ENCODE measurements at regions not wholly inside any gene's neighbourhood (a gene's known extent, or its start where the extent isn't known, plus 50 kb on each side); places are given as distances from the start of the nearest gene placed in this dataset.

GRCh38 chr3:162799910-162800309, 1303.3 kb downstream of the OTOL1 start (continued):
- TF ChIP-seq, protein P1, sequence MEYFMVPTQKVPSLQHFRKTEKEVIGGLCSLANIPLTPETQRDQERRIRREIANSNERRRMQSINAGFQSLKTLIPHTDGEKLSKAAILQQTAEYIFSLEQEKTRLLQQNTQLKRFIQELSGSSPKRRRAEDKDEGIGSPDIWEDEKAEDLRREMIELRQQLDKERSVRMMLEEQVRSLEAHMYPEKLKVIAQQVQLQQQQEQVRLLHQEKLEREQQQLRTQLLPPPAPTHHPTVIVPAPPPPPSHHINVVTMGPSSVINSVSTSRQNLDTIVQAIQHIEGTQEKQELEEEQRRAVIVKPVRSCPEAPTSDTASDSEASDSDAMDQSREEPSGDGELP (CRISPR knock-in tag; IDR thresholded peaks at IDR 0.05; ENCODE audit: borderline replicate concordance): no peak
- no peak for TF ChIP-seq L3MBTL2 (IDR thresholded peaks at IDR 0.05)
- TF ChIP-seq TRIM25 (IDR thresholded peaks at IDR 0.05; ENCODE audit: borderline replicate concordance): no peak
- TF ChIP-seq ZNF384 (IDR thresholded peaks at IDR 0.05; ENCODE audit: low read depth, low read length): no peak

- no peak overlapping the region for H3K9ac ChIP-seq (ENCODE audit: insufficient read depth in 1 of 2, low read depth in 2 of 2, low read length in 2 of 2)
- no peak overlapping the region for H3K4me3 ChIP-seq
- H4K20me1 ChIP-seq (replicated peaks; ENCODE audit: control insufficient read depth, insufficient read depth, low read length): no peaks in the 10 kb centered on the region
- ATAC-seq (no peak), FAIRE-seq (no peak), DNase-seq (ENCODE audit: extremely low read depth in 1 of 4, low spot score in 3 of 4) (peak in 1 of 4 experiments; percentile 1)
- H3K36me3 ChIP-seq (ENCODE audit: control insufficient read depth, insufficient read depth, low read length): no peaks in the 10 kb centered on the region
- H2AFZ ChIP-seq (ENCODE audit: low read depth, low read length): no peak overlapping the region
- in situ Hi-C loops (cut with MboI) (no loop called here), intact Hi-C loops (cut with micrococcal nuclease) (no loop called here)
- H3K4me1 ChIP-seq (replicated peaks in 1 of 2; ENCODE audit: control insufficient read depth in 2 of 2, insufficient read depth in 2 of 2, low read length in 2 of 2): no peaks in the 10 kb centered on the region
- no peak overlapping the region for H3K4me2 ChIP-seq (ENCODE audit: insufficient read depth, low read length)
- H3K79me2 ChIP-seq (ENCODE audit: control insufficient read depth, insufficient read depth, low read length): no peaks in the 10 kb centered on the region
- ChIA-PET POLR2A (no interaction called here), CTCF (ENCODE audit: low intra/inter-chr PET ratio) (no interaction called here)
- H3K27me3 ChIP-seq (ENCODE audit: control insufficient read depth in 2 of 2, insufficient read depth in 2 of 2, low read length in 2 of 2): no peaks in the 10 kb centered on the region
- no peaks in the 10 kb centered on the region for H3K9me1 ChIP-seq (ENCODE audit: control insufficient read depth, insufficient read depth, low read length)
- BruUV-seq (replicated peaks): no TSS peak
- WGBS (ENCODE audit: insufficient coverage, low coverage, missing lambda C conversion rate): 0% methylated on average over 4 of the region's 4 CpGs
- no peak overlapping the region for H3K27ac ChIP-seq (ENCODE audit: extremely low read depth, low read depth, low read length)
- no peaks in the 10 kb centered on the region for H3K9me3 ChIP-seq (replicated peaks; ENCODE audit: control insufficient read depth, insufficient read depth, low read depth, low read length)
- no peak for TF ChIP-seq RFX7 (CRISPR knock-in tag; IDR thresholded peaks at IDR 0.05)
- no peak for TF ChIP-seq LARP7 (IDR thresholded peaks at IDR 0.05)
- TF ChIP-seq, protein P2, sequence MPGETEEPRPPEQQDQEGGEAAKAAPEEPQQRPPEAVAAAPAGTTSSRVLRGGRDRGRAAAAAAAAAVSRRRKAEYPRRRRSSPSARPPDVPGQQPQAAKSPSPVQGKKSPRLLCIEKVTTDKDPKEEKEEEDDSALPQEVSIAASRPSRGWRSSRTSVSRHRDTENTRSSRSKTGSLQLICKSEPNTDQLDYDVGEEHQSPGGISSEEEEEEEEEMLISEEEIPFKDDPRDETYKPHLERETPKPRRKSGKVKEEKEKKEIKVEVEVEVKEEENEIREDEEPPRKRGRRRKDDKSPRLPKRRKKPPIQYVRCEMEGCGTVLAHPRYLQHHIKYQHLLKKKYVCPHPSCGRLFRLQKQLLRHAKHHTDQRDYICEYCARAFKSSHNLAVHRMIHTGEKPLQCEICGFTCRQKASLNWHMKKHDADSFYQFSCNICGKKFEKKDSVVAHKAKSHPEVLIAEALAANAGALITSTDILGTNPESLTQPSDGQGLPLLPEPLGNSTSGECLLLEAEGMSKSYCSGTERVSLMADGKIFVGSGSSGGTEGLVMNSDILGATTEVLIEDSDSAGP (CRISPR knock-in tag; IDR thresholded peaks at IDR 0.05): no peak
- TF ChIP-seq BACH1 (tag; IDR thresholded peaks at IDR 0.05): no peak
- no peak for TF ChIP-seq HNRNPLL (IDR thresholded peaks at IDR 0.05; ENCODE audit: low read depth, low read length, poor library complexity, severe bottlenecking)
- TF ChIP-seq NKRF (IDR thresholded peaks at IDR 0.05; ENCODE audit: borderline replicate concordance): no peak
- no peak for TF ChIP-seq SLC30A9 (CRISPR knock-in tag; IDR thresholded peaks at IDR 0.05)
- TF ChIP-seq HDAC6 (IDR thresholded peaks at IDR 0.05; ENCODE audit: low read depth, low read length): no peak
- TF ChIP-seq HMG20A (CRISPR knock-in tag; conservative IDR thresholded peaks at IDR 0.05): no peak
Measured at GRCh38 chr3:162802228-162802965, 1305.8 kb downstream of the OTOL1 start.
